ENCODE measurements at regions not wholly inside any gene's neighbourhood (a gene's known extent, or its start where the extent isn't known, plus 50 kb on each side); places are given as distances from the start of the nearest gene placed in this dataset.

DNA sequence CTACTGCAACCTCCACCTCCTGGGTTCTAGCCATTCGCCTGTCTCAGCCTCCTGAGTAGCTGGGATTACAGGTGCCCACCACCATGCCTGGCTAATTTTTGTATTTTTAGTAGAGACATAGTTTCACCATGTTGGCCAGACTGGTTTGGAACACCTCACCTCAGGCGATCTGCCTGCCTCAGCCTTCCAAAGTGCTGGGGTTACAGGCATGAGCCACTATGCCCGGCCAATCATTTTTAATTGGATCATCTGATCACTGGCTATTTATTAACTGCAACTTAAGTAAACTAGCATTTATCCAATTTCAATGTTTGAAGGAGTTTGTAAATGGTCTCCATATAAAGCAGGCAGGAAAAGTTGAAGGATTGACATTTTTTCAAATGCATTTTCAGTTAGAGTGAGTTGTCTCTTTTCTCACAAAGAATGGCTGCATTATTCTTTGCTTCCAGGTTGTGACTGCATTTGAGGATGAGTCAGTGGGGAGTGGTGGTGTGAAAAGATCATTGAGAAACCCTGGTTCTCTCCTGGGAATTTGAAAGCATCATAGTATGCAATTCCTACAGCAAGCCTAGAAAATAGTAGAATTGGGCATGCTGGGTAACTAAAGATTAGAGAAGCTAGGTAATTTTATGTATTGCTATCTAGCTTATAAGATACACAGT is 431.1 kb upstream of the ZEB2 start:
- no peak for DNase-seq (ENCODE audit: low spot score in 2 of 2)
- Mint-ChIP-seq H3K9me3 (no peaks in the 10 kb centered on the region), H3K27ac (no peak overlapping the region), H3K27me3 (no peaks in the 10 kb centered on the region), H3K4me3 (no peak overlapping the region), H3K4me1 (no peaks in the 10 kb centered on the region), H3K36me3 (no peaks in the 10 kb centered on the region)
- no peak for ATAC-seq (ENCODE audit: low read depth)

DNA sequence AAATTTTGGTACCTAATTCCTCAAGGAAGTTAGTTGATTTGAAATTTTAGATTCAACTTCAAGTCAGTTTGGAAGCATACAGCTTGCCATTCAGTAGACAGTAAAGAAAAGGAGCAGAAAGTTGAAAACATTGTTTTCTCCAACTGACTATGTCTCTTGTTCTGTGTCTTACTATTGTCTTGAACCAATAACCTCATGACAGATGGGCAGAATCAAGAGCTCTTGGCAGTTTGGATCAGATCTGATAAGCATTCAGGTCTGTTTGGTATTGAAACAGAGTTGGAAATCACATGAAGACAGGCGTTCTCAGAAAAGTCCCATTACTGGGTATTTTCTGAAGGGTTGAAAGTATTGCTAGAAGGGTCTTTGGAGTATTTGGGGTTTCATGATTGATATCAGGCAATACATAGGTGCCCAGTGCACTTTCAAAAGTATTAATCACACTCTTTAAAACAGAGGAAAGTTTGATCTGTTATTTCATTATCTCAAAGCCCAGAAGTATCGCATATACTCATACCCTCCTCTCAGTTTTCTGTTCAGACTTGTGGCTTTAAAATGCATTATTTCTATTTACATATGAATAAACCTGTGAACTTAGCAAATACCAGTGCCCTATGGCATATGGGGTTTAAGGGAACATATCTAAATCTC is 428.4 kb upstream of the ZEB2 start:
- no peak for ATAC-seq (ENCODE audit: low read depth)
- DNase-seq (ENCODE audit: low spot score in 2 of 2): no peak
- no peak overlapping the region for H3K4me3 Mint-ChIP-seq
- H3K36me3 Mint-ChIP-seq: no peaks in the 10 kb centered on the region
- H3K27ac Mint-ChIP-seq: no peak overlapping the region
- no peaks in the 10 kb centered on the region for H3K9me3 Mint-ChIP-seq
- H3K4me1 Mint-ChIP-seq: no peaks in the 10 kb centered on the region
- H3K27me3 Mint-ChIP-seq: peaks cover 2% of the 10 kb centered on the region

DNA sequence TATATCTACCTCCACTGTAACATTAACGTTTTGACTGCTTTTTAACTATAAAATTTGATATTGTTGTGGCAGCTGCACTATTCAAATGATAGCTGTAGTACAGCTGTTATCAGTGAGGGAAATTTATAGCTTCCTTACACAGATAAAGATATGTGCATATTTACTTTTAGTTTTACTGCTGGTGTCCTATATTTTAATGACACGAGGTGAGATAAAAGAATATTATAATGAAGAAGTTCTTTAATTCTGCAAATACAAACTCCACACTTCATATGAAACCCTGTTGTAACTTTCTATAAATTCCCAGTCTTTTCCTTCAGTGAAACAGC is 427.8 kb upstream of the ZEB2 start:
- Mint-ChIP-seq H3K9me3 (no peaks in the 10 kb centered on the region), H3K36me3 (no peaks in the 10 kb centered on the region), H3K27me3 (peaks cover 2% of the 10 kb centered on the region), H3K4me3 (no peak overlapping the region), H3K27ac (no peak overlapping the region), H3K4me1 (no peaks in the 10 kb centered on the region)
- no peak for ATAC-seq (ENCODE audit: low read depth)
- no peak for DNase-seq (ENCODE audit: low spot score in 2 of 2)

DNA sequence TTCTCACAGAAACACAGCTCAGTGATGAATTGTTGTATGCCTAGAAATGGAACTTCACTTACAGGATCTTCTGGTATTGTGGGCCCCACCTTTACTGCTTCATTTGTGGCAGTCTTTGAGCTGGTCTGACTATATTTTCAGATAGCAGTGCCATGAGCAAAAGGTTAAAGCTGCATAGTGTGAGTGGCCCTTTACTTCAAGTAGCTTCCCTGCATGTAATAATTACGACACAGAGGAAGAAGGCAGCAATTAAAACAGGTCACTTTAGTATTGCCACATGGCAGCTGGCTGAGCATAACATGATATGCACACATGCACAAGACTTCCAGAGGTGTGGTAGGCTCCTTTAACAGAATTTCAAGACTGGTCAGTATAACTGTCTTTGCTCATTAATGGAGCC is 426.3 kb upstream of the ZEB2 start:
- no peak overlapping the region for H3K4me3 Mint-ChIP-seq
- no peak overlapping the region for H3K27ac Mint-ChIP-seq
- no peaks in the 10 kb centered on the region for H3K36me3 Mint-ChIP-seq
- H3K4me1 Mint-ChIP-seq: no peaks in the 10 kb centered on the region
- no peaks in the 10 kb centered on the region for H3K9me3 Mint-ChIP-seq
- no peak for ATAC-seq (ENCODE audit: low read depth)
- H3K27me3 Mint-ChIP-seq: peaks cover 2% of the 10 kb centered on the region
- no peak for DNase-seq (ENCODE audit: low spot score in 2 of 2)

DNA sequence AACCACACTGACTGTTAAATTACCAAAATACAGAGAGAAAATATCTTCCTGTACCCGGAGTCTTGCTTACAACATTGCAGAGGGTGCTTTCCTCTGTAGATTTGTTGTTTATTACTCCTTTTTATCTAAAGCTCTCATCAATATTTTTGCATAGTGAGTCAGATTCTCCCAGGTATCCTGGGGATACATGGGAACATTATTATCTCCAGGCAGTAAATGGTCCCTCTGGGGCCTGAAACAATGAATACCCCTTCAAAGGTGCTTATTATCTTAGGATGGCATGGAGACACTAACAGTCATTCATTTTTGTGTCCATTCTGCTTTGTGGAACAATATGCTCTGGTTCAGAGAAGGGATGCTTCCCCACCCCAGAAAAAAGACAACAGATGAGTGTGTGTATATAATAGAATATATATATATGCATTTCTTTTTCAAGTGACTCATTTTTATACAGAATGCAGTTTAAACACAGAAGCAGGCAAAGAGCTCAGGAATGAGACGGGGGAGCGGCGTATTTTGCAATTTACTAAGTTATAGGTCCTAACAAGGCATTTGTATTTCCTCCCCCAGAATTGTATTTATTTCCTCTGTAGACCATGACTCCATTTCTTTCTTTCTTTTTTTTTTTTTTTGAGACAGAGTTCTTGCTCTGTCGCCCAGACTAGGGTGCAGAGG is 424.8 kb upstream of the ZEB2 start:
- no peaks in the 10 kb centered on the region for H3K9me3 Mint-ChIP-seq

DNA sequence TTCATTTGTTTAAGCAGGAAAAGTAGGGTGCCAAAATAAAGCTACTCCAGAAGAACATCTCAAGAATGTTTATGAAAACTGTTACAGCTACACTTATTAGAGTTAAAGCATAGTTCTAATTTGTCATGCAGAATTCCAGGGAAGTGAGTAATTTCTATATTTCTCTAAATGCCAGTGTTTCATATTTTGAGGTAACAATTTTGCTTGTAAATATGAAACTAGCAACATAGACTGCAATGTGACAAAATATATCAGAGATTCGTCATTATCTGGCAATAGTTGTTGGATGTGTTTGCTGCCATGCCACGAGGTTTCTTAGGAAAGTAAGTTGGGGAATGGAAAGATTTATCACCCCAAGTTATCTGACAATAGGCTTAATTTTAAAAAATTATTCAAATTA is 424.1 kb upstream of the ZEB2 start:
- H3K27ac Mint-ChIP-seq: no peak overlapping the region
- H3K27me3 Mint-ChIP-seq: peaks cover 3% of the 10 kb centered on the region
- H3K9me3 Mint-ChIP-seq: no peaks in the 10 kb centered on the region
- no peak for ATAC-seq (ENCODE audit: low read depth)
- no peaks in the 10 kb centered on the region for H3K4me1 Mint-ChIP-seq
- no peaks in the 10 kb centered on the region for H3K36me3 Mint-ChIP-seq
- H3K4me3 Mint-ChIP-seq: no peak overlapping the region
- no peak for DNase-seq (ENCODE audit: low spot score in 2 of 2)

More for the DNA sequence above, 424.8 kb upstream of the ZEB2 start:
- no peaks in the 10 kb centered on the region for H3K4me1 Mint-ChIP-seq
- H3K27ac Mint-ChIP-seq: no peak overlapping the region
- DNase-seq (ENCODE audit: low spot score in 2 of 2) (no peak), ATAC-seq (ENCODE audit: low read depth) (no peak)
- no peaks in the 10 kb centered on the region for H3K36me3 Mint-ChIP-seq
- H3K4me3 Mint-ChIP-seq: no peak overlapping the region
- H3K27me3 Mint-ChIP-seq: peaks cover 3% of the 10 kb centered on the region

DNA sequence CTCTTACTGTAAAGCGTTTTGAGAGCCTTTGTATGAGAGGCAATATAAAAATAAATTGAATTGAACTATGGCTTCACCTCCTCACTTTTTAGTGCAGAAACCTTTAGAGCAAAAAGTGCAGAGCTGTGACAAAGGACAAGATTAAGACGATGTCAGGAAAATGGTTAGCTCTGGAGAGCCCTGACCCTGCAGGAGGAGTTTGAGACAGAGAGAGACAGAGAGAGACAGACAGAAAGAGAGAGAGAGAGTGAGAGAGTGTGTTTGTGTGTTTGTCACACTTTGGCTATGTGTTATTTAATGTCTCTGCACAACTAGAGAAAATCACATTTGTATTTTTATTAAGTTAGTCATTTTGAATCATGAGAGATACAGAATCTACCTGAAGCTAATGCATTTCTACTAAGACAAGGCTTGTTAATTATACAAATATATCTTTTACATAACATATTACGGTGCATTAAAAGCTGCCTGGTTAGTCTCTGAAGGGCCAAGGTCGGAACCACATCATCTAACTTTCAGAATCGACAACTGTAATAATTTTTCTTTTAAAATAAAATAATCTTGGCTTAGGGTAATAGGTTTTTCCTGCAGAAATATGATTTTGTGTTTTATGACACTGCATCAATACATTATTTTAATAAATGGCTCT is 423.5 kb upstream of the ZEB2 start:
- Mint-ChIP-seq H3K9me3 (no peaks in the 10 kb centered on the region), H3K27ac (no peak overlapping the region), H3K27me3 (peaks cover 3% of the 10 kb centered on the region), H3K36me3 (no peaks in the 10 kb centered on the region), H3K4me3 (no peak overlapping the region), H3K4me1 (no peaks in the 10 kb centered on the region)
- DNase-seq (ENCODE audit: low spot score in 2 of 2) (no peak), ATAC-seq (ENCODE audit: low read depth) (no peak)

DNA sequence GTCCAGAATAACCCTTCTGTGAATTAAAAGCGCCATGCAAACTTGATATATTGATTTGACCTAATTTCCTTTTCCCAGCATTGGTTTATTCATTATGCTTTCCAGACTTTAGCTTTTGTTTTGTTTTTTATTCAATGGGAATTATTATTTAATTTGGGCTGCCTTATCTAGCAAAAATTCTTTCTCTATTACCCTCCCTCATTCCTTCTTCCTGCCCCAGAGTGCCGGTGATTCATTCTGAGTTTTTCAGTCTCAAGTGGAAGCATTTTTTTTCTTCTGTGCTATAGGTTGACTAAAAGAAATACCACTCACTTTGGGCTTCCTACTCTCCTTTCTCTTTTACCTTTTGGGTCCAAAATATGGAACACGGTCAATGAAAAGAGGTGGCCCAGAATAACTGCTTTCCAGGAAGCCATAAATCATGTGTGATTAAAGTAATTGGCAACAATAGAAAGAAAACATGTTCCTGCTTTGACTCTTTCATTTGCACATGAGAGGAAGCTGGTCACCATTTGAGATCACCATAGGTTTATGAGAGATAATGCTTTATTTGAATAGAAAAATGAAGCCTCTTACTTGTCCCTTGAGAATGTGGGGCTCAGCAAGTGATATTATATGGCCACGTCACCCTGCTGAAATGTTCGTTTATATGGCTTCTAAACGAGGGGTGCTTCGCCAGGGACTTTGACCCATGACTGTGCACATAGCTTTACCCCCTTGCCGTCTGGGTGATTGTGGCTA is 422.8 kb upstream of the ZEB2 start:
- H3K4me1 Mint-ChIP-seq: no peaks in the 10 kb centered on the region
- H3K9me3 Mint-ChIP-seq: no peaks in the 10 kb centered on the region
- DNase-seq (ENCODE audit: low spot score in 2 of 2) (no peak), ATAC-seq (ENCODE audit: low read depth) (no peak)
- peaks cover 3% of the 10 kb centered on the region for H3K27me3 Mint-ChIP-seq
- H3K27ac Mint-ChIP-seq: no peak overlapping the region
- no peaks in the 10 kb centered on the region for H3K36me3 Mint-ChIP-seq
- no peak overlapping the region for H3K4me3 Mint-ChIP-seq

DNA sequence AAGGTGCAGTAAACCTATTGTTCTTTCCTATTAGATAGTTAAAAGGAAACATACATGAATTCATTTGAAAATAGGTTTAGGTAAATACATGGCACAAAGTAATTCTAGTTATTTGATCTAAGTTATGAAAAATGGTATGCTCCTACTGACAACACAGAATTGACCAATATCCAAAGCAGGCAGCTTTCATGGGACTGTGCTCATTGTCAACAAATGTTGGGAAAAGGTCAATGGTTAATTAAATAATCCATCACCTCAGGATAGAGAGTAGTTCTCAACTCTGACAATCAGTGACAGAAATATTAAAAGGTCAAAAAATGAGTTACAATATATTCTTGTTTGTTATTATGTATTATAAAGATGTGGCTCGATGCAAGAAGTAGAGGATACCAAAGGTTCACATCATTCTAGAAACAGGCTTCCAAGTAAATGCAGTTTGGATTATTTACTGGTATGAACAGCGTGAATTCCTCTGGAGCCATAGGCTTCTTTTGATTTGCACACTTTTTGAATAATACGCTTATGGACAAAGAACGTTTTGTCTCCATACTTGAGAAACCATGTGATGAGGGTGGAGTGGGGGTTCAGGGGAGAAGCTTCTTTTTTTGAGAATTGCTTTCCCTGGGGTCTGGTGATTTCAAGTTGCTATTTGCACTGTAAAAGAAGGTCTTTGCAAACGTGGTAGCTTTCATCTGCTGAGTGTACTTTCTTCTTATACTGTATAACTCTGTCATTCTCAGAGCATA is 422.0 kb upstream of the ZEB2 start:
- DNase-seq (ENCODE audit: low spot score in 2 of 2) (no peak), ATAC-seq (ENCODE audit: low read depth) (no peak)
- Mint-ChIP-seq H3K4me1 (no peaks in the 10 kb centered on the region), H3K27me3 (peaks cover 3% of the 10 kb centered on the region), H3K4me3 (no peak overlapping the region), H3K36me3 (no peaks in the 10 kb centered on the region), H3K27ac (no peak overlapping the region), H3K9me3 (no peaks in the 10 kb centered on the region)

DNA sequence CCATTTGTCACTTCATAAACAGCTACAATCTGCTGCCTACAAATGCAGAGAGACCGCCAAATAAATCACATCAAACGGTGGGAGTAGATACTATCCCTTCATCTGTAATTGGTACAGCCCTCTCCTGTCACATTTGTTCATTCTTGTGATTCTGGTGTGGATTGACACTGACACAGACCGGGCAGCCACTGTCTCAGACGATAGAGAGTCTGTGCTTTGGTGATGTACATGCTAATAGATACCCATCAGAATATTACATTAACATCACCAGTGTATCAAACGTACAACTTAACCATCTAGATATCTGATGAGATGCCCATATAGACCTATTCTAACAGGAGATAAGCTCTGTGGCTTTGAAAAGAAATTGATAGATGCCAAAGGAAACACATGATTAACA is 419.7 kb upstream of the ZEB2 start:
- Mint-ChIP-seq H3K36me3 (no peaks in the 10 kb centered on the region), H3K27me3 (peaks cover 1% of the 10 kb centered on the region), H3K27ac (no peak overlapping the region), H3K9me3 (no peaks in the 10 kb centered on the region), H3K4me1 (no peaks in the 10 kb centered on the region), H3K4me3 (no peak overlapping the region)
- ATAC-seq (ENCODE audit: low read depth) (no peak), DNase-seq (ENCODE audit: low spot score in 2 of 2) (no peak)

DNA sequence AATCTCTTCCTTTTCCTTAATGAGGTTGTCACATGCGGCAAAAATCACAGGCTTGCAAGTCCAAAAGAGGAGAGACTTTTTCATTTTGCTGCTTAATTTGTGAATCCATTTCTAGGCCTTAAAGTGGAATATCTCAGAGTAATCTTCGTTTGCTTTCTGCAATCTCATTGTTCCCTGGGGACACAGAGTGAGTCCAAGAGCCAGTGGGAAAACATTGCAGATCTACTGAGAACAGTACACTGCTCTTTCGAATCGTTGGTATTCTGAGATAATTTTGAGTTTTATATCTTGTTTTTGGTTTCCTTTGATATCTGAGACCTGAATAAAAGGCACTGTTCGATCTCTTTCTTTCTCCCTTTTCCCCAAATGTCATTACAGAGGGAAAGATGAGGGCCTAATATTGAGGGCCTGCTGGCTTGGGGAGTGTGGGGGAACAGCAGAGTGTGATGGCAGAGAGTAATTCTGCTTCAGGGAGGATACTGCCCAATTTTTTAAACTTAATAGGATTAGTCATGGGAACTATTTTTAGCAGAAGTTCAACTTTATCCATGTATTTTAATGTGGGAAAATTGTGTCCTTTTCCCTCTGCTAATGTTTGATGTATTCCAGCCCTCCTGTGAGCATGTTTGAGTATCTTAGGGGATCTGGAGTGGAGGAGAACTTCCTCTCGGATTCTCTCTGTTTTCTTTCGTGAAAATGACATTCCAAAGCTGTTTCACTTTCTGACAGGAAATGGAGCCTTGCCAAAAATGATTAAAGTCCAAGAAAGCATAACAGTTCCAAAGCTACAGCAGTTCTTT is 418.2 kb upstream of the ZEB2 start:
- H3K27ac Mint-ChIP-seq: no peak overlapping the region
- H3K9me3 Mint-ChIP-seq: no peaks in the 10 kb centered on the region
- H3K36me3 Mint-ChIP-seq: no peaks in the 10 kb centered on the region
- H3K27me3 Mint-ChIP-seq: peaks cover 1% of the 10 kb centered on the region
- ATAC-seq (ENCODE audit: low read depth) (no peak), DNase-seq (ENCODE audit: low spot score in 2 of 2) (no peak)
- no peak overlapping the region for H3K4me3 Mint-ChIP-seq
- no peaks in the 10 kb centered on the region for H3K4me1 Mint-ChIP-seq

DNA sequence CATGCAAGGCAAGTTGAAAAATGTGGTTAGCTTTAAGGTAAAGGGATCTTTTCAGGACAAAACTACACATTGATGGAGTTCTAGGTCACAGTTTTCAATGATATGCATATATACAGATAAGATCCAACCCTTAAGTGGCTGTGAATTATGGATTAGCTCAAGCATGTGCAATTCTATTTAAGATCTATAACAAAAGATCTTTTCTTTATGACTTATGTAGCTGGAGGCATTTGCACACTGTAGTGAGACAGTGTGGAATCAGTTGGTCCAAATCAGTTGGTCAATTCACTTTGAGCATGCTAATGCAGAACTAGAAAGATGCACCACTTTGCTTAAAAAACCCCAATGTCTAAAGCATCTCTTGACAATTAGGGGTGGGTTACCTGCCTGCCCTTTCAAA is 417.1 kb upstream of the ZEB2 start:
- DNase-seq (ENCODE audit: low spot score in 2 of 2) (no peak), ATAC-seq (ENCODE audit: low read depth) (no peak)
- no peaks in the 10 kb centered on the region for H3K4me1 Mint-ChIP-seq
- no peak overlapping the region for H3K27ac Mint-ChIP-seq
- H3K36me3 Mint-ChIP-seq: no peaks in the 10 kb centered on the region
- H3K27me3 Mint-ChIP-seq: peaks cover 1% of the 10 kb centered on the region
- H3K4me3 Mint-ChIP-seq: no peak overlapping the region
- H3K9me3 Mint-ChIP-seq: no peaks in the 10 kb centered on the region

DNA sequence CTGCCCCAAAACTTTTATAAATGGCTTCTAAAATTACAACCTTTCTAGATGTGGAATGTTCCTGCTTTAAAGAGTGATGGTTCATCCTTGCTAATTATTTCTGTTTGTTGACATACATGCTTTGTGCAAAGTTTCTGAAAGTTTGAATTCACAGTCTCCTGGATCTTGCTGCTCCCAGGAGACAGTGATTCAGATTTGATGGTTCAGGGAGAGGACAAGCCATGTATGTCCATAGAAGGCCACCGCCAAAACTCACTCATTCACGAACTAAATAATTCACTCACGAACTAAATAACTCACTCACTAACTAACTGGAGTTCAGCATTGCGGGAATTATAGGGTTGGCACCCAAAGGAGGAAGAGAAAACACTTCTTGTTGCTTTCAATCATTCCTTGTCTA is 416.5 kb upstream of the ZEB2 start:
- H3K9me3 Mint-ChIP-seq: no peaks in the 10 kb centered on the region
- ATAC-seq (ENCODE audit: low read depth) (no peak), DNase-seq (ENCODE audit: low spot score in 2 of 2) (no peak)
- no peaks in the 10 kb centered on the region for H3K4me1 Mint-ChIP-seq
- no peaks in the 10 kb centered on the region for H3K36me3 Mint-ChIP-seq
- H3K27me3 Mint-ChIP-seq: peaks cover 1% of the 10 kb centered on the region
- no peak overlapping the region for H3K27ac Mint-ChIP-seq
- no peak overlapping the region for H3K4me3 Mint-ChIP-seq

Measured in memory B cell (primary cell).